GM23338 (cell line): ENCODE measurements at regions not wholly inside any gene's neighbourhood (a gene's known extent, or its start where the extent isn't known, plus 50 kb on each side); places are given as distances from the start of the nearest gene placed in this dataset.

Source experiments
- ATAC-seq: fragments of 200-7000 bp; cut with Tn5 transposase; 3 replicates; pipeline ENCODE4 v1.9.1; 2020
- DNase-seq: peaks from one replicate; pipeline ENCODE4 v3.0.0-alpha.2; 2015; ENCODE audit warnings: low spot score
- H2AFZ ChIP-seq: fragments of 200-600 bp; sonication (generic); 2 replicates; pipeline ENCODE4 v1.8.0; 2016; ENCODE audit warnings: antibody characterized with exemption, mild to moderate bottlenecking, moderate library complexity
- H3F3A ChIP-seq: fragments of 200-600 bp; sonication (generic); replicated peaks from 2 replicates; pipeline ENCODE4 v1.8.0; 2017; ENCODE audit warnings: antibody characterized with exemption, mixed run types, low read depth
- H3K27ac ChIP-seq: fragments of 200-600 bp; sonication (generic); 2 replicates; pipeline ENCODE4 v1.6.1; 2016; ENCODE audit warnings: low read depth
- H3K27me3 ChIP-seq: fragments of 200-600 bp; sonication (generic); 2 replicates; pipeline ENCODE4 v1.8.0; 2016; ENCODE audit warnings: mild to moderate bottlenecking, mixed run types, moderate library complexity; ENCODE audit not compliant: insufficient read depth
- H3K36me3 ChIP-seq: fragments of 200-600 bp; sonication (generic); 2 replicates; pipeline ENCODE4 v1.8.0; 2016; ENCODE audit warnings: mild to moderate bottlenecking; ENCODE audit not compliant: insufficient read depth
- H3K4me1 ChIP-seq: fragments of 200-600 bp; sonication (generic); 2 replicates; pipeline ENCODE4 v1.8.0; 2016; ENCODE audit warnings: mild to moderate bottlenecking, moderate library complexity; ENCODE audit not compliant: insufficient read depth
- H3K4me2 ChIP-seq: fragments of 200-600 bp; sonication (generic); 2 replicates; pipeline ENCODE4 v1.7.1; 2017; ENCODE audit warnings: mixed run types
- H3K4me3 ChIP-seq: fragments of 200-600 bp; sonication (generic); 2 replicates; pipeline ENCODE4 v1.6.1; 2016; ENCODE audit warnings: mixed run types
- H3K79me2 ChIP-seq: fragments of 200-600 bp; sonication (generic); replicated peaks from 2 replicates; pipeline ENCODE4 v1.8.0; 2017; ENCODE audit warnings: mild to moderate bottlenecking; ENCODE audit not compliant: insufficient read depth
- H3K9me2 ChIP-seq: fragments of 200-600 bp; sonication (generic); 2 replicates; pipeline ENCODE4 v1.8.0; 2017; ENCODE audit not compliant: insufficient read depth
- H4K20me1 ChIP-seq: fragments of 200-600 bp; sonication (generic); replicated peaks from 2 replicates; pipeline ENCODE4 v1.8.0; 2017; ENCODE audit warnings: mild to moderate bottlenecking; ENCODE audit not compliant: insufficient read depth
- H3K27ac Mint-ChIP-seq: 2 replicates; pipeline ENCODE4 v1.8.0; 2020; ENCODE audit warnings: inconsistent platforms, mild to moderate bottlenecking, moderate library complexity, mixed read lengths
- H3K27me3 Mint-ChIP-seq: 3 replicates; pipeline ENCODE4 v1.8.0; 2022; ENCODE audit warnings: low read depth, mild to moderate bottlenecking, moderate library complexity, mixed read lengths, inconsistent platforms; ENCODE audit not compliant: insufficient read depth, poor library complexity
- H3K36me3 Mint-ChIP-seq: 3 replicates; pipeline ENCODE4 v1.8.0; 2021; ENCODE audit warnings: low read depth, mild to moderate bottlenecking, inconsistent platforms, moderate library complexity, mixed read lengths
- H3K4me1 Mint-ChIP-seq: 3 replicates; pipeline ENCODE4 v1.8.0; 2020; ENCODE audit warnings: mild to moderate bottlenecking, inconsistent platforms, mixed read lengths
- H3K4me3 Mint-ChIP-seq: 3 replicates; pipeline ENCODE4 v1.8.0; 2021; ENCODE audit warnings: moderate library complexity, mild to moderate bottlenecking, inconsistent platforms, mixed read lengths
- H3K9me3 Mint-ChIP-seq: 3 replicates; pipeline ENCODE4 v1.8.0; 2020; ENCODE audit warnings: moderate library complexity, mild to moderate bottlenecking, inconsistent platforms, mixed read lengths
- CREB1 ChIP-seq: fragments of 250-450 bp; sonication (Bioruptor Pico); IDR thresholded peaks from 2 replicates; pipeline ENCODE4 v1.5.0; 2020; ENCODE audit warnings: low read depth, mild to moderate bottlenecking, moderate library complexity
- CTCF ChIP-seq, 2 experiments: fragments of 200-600 bp in 1 of 2; sonication (generic) in 1 of 2; conservative IDR thresholded peaks; 2 replicates each; pipeline versions ENCODE4 v1.5.1 to v1.6.1; 2016 to 2017; ENCODE audit warnings: antibody characterized with exemption in 2 of 2, low read depth in 2 of 2, mild to moderate bottlenecking in 2 of 2, moderate library complexity in 1 of 2
- ETS1 ChIP-seq: IDR thresholded peaks from 2 replicates; pipeline ENCODE4 v1.6.1; 2016; ENCODE audit warnings: antibody characterized with exemption
- EZH2 ChIP-seq: fragments of 200-600 bp; sonication (generic); IDR thresholded peaks from one replicate; pipeline ENCODE4 v1.8.0; 2017; ENCODE audit warnings: antibody characterized with exemption, mild to moderate bottlenecking, low read depth; ENCODE audit not compliant: unreplicated experiment
- EZH2phosphoT487 ChIP-seq: fragments of 200-600 bp; sonication (generic); IDR thresholded peaks from one replicate; pipeline ENCODE4 v1.8.1; 2018; ENCODE audit warnings: antibody characterized with exemption; ENCODE audit not compliant: unreplicated experiment
- JUNB ChIP-seq: IDR thresholded peaks from one replicate; pipeline ENCODE4 v1.6.1; 2016; ENCODE audit warnings: antibody characterized with exemption; ENCODE audit not compliant: unreplicated experiment
- NANOG ChIP-seq: IDR thresholded peaks from 2 replicates; pipeline ENCODE4 v1.6.1; 2016; ENCODE audit warnings: antibody characterized with exemption, borderline replicate concordance
- POLR2AphosphoS5 ChIP-seq: IDR thresholded peaks from 2 replicates; pipeline ENCODE4 v1.6.1; 2016; ENCODE audit warnings: antibody characterized with exemption, low read depth
- STAT1 ChIP-seq: IDR thresholded peaks from one replicate; pipeline ENCODE4 v1.6.1; 2016; ENCODE audit warnings: antibody characterized with exemption; ENCODE audit not compliant: unreplicated experiment
- ZNF114 ChIP-seq: fragments of 250-450 bp; sonication (Bioruptor Pico); IDR thresholded peaks from 2 replicates; pipeline ENCODE4 v1.5.0; 2020; ENCODE audit warnings: mild to moderate bottlenecking, moderate library complexity
- ZNF331 ChIP-seq: fragments of 250-450 bp; sonication (Bioruptor Pico); IDR thresholded peaks from 2 replicates; pipeline ENCODE4 v1.5.0; 2020; ENCODE audit warnings: low read depth, mild to moderate bottlenecking, moderate library complexity
- ZNF462 ChIP-seq: fragments of 250-450 bp; sonication (Bioruptor Pico); IDR thresholded peaks from 2 replicates; pipeline ENCODE4 v1.5.0; 2020; ENCODE audit warnings: mild to moderate bottlenecking, moderate library complexity
- TF ChIP-seq, protein P1 (sequence below): IDR thresholded peaks from one replicate; pipeline ENCODE4 v1.6.1; 2018; ENCODE audit warnings: antibody characterized with exemption; ENCODE audit not compliant: unreplicated experiment

DNA sequence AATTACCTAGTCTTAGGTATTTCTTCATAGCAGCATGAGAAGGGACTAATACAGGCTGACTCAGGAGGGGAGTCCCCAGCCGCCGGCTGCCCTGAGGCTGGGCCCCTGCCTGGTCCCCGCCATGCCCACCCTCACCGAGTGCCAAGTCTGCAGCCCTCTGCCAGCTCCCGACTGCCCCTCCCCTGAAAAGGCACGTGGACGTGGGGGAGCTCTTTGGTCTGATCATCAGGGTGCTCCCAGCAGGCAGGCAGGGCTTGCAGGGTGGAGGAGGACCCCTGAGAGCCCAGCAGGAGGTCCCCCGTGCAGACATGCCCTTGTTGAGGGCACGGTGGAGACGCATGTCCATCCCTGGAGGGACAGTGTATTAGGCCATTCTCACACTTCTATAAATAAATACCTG lies 110.9 kb downstream of the UNCX start:
- H3K36me3 Mint-ChIP-seq, result peaks cover 7% of the 10 kb centered on the region; the same call in 1 of the 3 replicates
- Histone ChIP-seq H3K4me2 (no peak overlapping the region), H3K4me3 (no peak overlapping the region), H3K9me2 (no peaks in the 10 kb centered on the region), H3K4me1 (no peaks in the 10 kb centered on the region), H3F3A (no peaks in the 10 kb centered on the region), H3K36me3 (no peaks in the 10 kb centered on the region), H3K27me3 (no peaks in the 10 kb centered on the region), H3K27ac (no peak overlapping the region), H4K20me1 (no peaks in the 10 kb centered on the region), H3K79me2 (no peaks in the 10 kb centered on the region), H2AFZ (no peak overlapping the region)
- TF ChIP-seq CREB1 (CRISPR knock-in tag), result no peak
- TF ChIP-seq ZNF114 (CRISPR knock-in tag), result no peak
- no peak for TF ChIP-seq ZNF331
- TF ChIP-seq ZNF462 (CRISPR knock-in tag), result no peak
- TF ChIP-seq EZH2, result no peak
- TF ChIP-seq JUNB, result no peak
- TF ChIP-seq NANOG, result no peak
- no peak for TF ChIP-seq POLR2AphosphoS5
- no peak for TF ChIP-seq EZH2phosphoT487
- TF ChIP-seq, protein P1, sequence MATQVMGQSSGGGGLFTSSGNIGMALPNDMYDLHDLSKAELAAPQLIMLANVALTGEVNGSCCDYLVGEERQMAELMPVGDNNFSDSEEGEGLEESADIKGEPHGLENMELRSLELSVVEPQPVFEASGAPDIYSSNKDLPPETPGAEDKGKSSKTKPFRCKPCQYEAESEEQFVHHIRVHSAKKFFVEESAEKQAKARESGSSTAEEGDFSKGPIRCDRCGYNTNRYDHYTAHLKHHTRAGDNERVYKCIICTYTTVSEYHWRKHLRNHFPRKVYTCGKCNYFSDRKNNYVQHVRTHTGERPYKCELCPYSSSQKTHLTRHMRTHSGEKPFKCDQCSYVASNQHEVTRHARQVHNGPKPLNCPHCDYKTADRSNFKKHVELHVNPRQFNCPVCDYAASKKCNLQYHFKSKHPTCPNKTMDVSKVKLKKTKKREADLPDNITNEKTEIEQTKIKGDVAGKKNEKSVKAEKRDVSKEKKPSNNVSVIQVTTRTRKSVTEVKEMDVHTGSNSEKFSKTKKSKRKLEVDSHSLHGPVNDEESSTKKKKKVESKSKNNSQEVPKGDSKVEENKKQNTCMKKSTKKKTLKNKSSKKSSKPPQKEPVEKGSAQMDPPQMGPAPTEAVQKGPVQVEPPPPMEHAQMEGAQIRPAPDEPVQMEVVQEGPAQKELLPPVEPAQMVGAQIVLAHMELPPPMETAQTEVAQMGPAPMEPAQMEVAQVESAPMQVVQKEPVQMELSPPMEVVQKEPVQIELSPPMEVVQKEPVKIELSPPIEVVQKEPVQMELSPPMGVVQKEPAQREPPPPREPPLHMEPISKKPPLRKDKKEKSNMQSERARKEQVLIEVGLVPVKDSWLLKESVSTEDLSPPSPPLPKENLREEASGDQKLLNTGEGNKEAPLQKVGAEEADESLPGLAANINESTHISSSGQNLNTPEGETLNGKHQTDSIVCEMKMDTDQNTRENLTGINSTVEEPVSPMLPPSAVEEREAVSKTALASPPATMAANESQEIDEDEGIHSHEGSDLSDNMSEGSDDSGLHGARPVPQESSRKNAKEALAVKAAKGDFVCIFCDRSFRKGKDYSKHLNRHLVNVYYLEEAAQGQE, result no peak
- no peak for TF ChIP-seq CTCF (conservative IDR thresholded peaks at IDR 0.05; ENCODE audit: low read depth in 2 of 2)
- no peak for TF ChIP-seq STAT1
- TF ChIP-seq ETS1, result no peak
- no peak overlapping the region for H3K4me3 Mint-ChIP-seq
- no peaks in the 10 kb centered on the region for H3K4me1 Mint-ChIP-seq
- peaks cover 9% of the 10 kb centered on the region for H3K9me3 Mint-ChIP-seq
- DNase-seq (no peak), ATAC-seq (no peak)
- peaks cover 6% of the 10 kb centered on the region for H3K27me3 Mint-ChIP-seq
- no peak overlapping the region for H3K27ac Mint-ChIP-seq
